Body of pancreas (tissue), 4 donors: ENCODE measurements at regions not wholly inside any gene's neighbourhood (a gene's known extent, or its start where the extent isn't known, plus 50 kb on each side); places are given as distances from the start of the nearest gene placed in this dataset.

Experiments used
- CTCF ChIP-seq, 7 experiments: fragments of 450-650 bp in 4 of 7; fragments of 200-600 bp in 3 of 7; sonication (generic) in 3 of 7; IDR thresholded peaks; one replicate each; pipeline ENCODE4 v1.5.1; 2016 to 2019; ENCODE audit warnings: antibody characterized with exemption in 7 of 7
- POLR2A ChIP-seq, 3 donors: fragments of 450-650 bp; IDR thresholded peaks; one replicate each; pipeline ENCODE4 v1.6.1; 2016; ENCODE audit warnings: antibody characterized with exemption in 3 of 3, mild to moderate bottlenecking in 2 of 3

- TF ChIP-seq CTCF (IDR thresholded peaks at IDR 0.05) (no peak), POLR2A (IDR thresholded peaks at IDR 0.05) (no peak)
Observed at GRCh38 chr12:28060871-28061270, 88.3 kb upstream of the PTHLH start.
